GM23338 (cell line): ENCODE measurements at regions not wholly inside any gene's neighbourhood (a gene's known extent, or its start where the extent isn't known, plus 50 kb on each side); places are given as distances from the start of the nearest gene placed in this dataset.
A peak's percentile ranks its signal among the peaks of the same experiment; 100 is the strongest.

ENCODE experiments used
- ATAC-seq: fragments of 200-7000 bp; cut with Tn5 transposase; 3 replicates; pipeline ENCODE4 v1.9.1; 2020
- DNase-seq: peaks from one replicate; pipeline ENCODE4 v3.0.0-alpha.2; 2015; ENCODE audit warnings: low spot score
- H2AFZ ChIP-seq: fragments of 200-600 bp; sonication (generic); 2 replicates; pipeline ENCODE4 v1.8.0; 2016; ENCODE audit warnings: antibody characterized with exemption, mild to moderate bottlenecking, moderate library complexity
- H3F3A ChIP-seq: fragments of 200-600 bp; sonication (generic); replicated peaks from 2 replicates; pipeline ENCODE4 v1.8.0; 2017; ENCODE audit warnings: antibody characterized with exemption, mixed run types, low read depth
- H3K27ac ChIP-seq: fragments of 200-600 bp; sonication (generic); 2 replicates; pipeline ENCODE4 v1.6.1; 2016; ENCODE audit warnings: low read depth
- H3K27me3 ChIP-seq: fragments of 200-600 bp; sonication (generic); 2 replicates; pipeline ENCODE4 v1.8.0; 2016; ENCODE audit warnings: mild to moderate bottlenecking, mixed run types, moderate library complexity; ENCODE audit not compliant: insufficient read depth
- H3K36me3 ChIP-seq: fragments of 200-600 bp; sonication (generic); 2 replicates; pipeline ENCODE4 v1.8.0; 2016; ENCODE audit warnings: mild to moderate bottlenecking; ENCODE audit not compliant: insufficient read depth
- H3K4me1 ChIP-seq: fragments of 200-600 bp; sonication (generic); 2 replicates; pipeline ENCODE4 v1.8.0; 2016; ENCODE audit warnings: mild to moderate bottlenecking, moderate library complexity; ENCODE audit not compliant: insufficient read depth
- H3K4me2 ChIP-seq: fragments of 200-600 bp; sonication (generic); 2 replicates; pipeline ENCODE4 v1.7.1; 2017; ENCODE audit warnings: mixed run types
- H3K4me3 ChIP-seq: fragments of 200-600 bp; sonication (generic); 2 replicates; pipeline ENCODE4 v1.6.1; 2016; ENCODE audit warnings: mixed run types
- H3K79me2 ChIP-seq: fragments of 200-600 bp; sonication (generic); replicated peaks from 2 replicates; pipeline ENCODE4 v1.8.0; 2017; ENCODE audit warnings: mild to moderate bottlenecking; ENCODE audit not compliant: insufficient read depth
- H3K9me2 ChIP-seq: fragments of 200-600 bp; sonication (generic); 2 replicates; pipeline ENCODE4 v1.8.0; 2017; ENCODE audit not compliant: insufficient read depth
- H4K20me1 ChIP-seq: fragments of 200-600 bp; sonication (generic); replicated peaks from 2 replicates; pipeline ENCODE4 v1.8.0; 2017; ENCODE audit warnings: mild to moderate bottlenecking; ENCODE audit not compliant: insufficient read depth
- H3K27ac Mint-ChIP-seq: 2 replicates; pipeline ENCODE4 v1.8.0; 2020; ENCODE audit warnings: inconsistent platforms, mild to moderate bottlenecking, moderate library complexity, mixed read lengths
- H3K27me3 Mint-ChIP-seq: 3 replicates; pipeline ENCODE4 v1.8.0; 2022; ENCODE audit warnings: low read depth, mild to moderate bottlenecking, moderate library complexity, mixed read lengths, inconsistent platforms; ENCODE audit not compliant: insufficient read depth, poor library complexity
- H3K36me3 Mint-ChIP-seq: 3 replicates; pipeline ENCODE4 v1.8.0; 2021; ENCODE audit warnings: low read depth, mild to moderate bottlenecking, inconsistent platforms, moderate library complexity, mixed read lengths
- H3K4me1 Mint-ChIP-seq: 3 replicates; pipeline ENCODE4 v1.8.0; 2020; ENCODE audit warnings: mild to moderate bottlenecking, inconsistent platforms, mixed read lengths
- H3K4me3 Mint-ChIP-seq: 3 replicates; pipeline ENCODE4 v1.8.0; 2021; ENCODE audit warnings: moderate library complexity, mild to moderate bottlenecking, inconsistent platforms, mixed read lengths
- H3K9me3 Mint-ChIP-seq: 3 replicates; pipeline ENCODE4 v1.8.0; 2020; ENCODE audit warnings: moderate library complexity, mild to moderate bottlenecking, inconsistent platforms, mixed read lengths
- CTCF ChIP-seq, 2 experiments: fragments of 200-600 bp in 1 of 2; sonication (generic) in 1 of 2; conservative IDR thresholded peaks; 2 replicates each; pipeline versions ENCODE4 v1.5.1 to v1.6.1; 2016 to 2017; ENCODE audit warnings: antibody characterized with exemption in 2 of 2, low read depth in 2 of 2, mild to moderate bottlenecking in 2 of 2, moderate library complexity in 1 of 2
- NANOG ChIP-seq: IDR thresholded peaks from 2 replicates; pipeline ENCODE4 v1.6.1; 2016; ENCODE audit warnings: antibody characterized with exemption, borderline replicate concordance
- POLR2AphosphoS5 ChIP-seq: IDR thresholded peaks from 2 replicates; pipeline ENCODE4 v1.6.1; 2016; ENCODE audit warnings: antibody characterized with exemption, low read depth
- REST ChIP-seq: IDR thresholded peaks from one replicate; pipeline ENCODE4 v1.6.1; 2018; ENCODE audit warnings: antibody characterized with exemption; ENCODE audit not compliant: unreplicated experiment
- STAT1 ChIP-seq: IDR thresholded peaks from one replicate; pipeline ENCODE4 v1.6.1; 2016; ENCODE audit warnings: antibody characterized with exemption; ENCODE audit not compliant: unreplicated experiment
- ZNF114 ChIP-seq: fragments of 250-450 bp; sonication (Bioruptor Pico); IDR thresholded peaks from 2 replicates; pipeline ENCODE4 v1.5.0; 2020; ENCODE audit warnings: mild to moderate bottlenecking, moderate library complexity
- ZNF462 ChIP-seq: fragments of 250-450 bp; sonication (Bioruptor Pico); IDR thresholded peaks from 2 replicates; pipeline ENCODE4 v1.5.0; 2020; ENCODE audit warnings: mild to moderate bottlenecking, moderate library complexity
- TF ChIP-seq, protein P1 (sequence below): IDR thresholded peaks from 2 replicates; pipeline ENCODE4 v1.6.1; 2016; ENCODE audit warnings: antibody characterized with exemption

GRCh38 chr2:23312996-23313606, 71.9 kb upstream of the KLHL29 start:
- H3K4me1 ChIP-seq = no peaks in the 10 kb centered on the region
- H3K9me2 ChIP-seq = peaks cover 5% of the 10 kb centered on the region; the same call in 1 of the 2 replicates
- H3K4me3 ChIP-seq = no peak overlapping the region
- no peaks in the 10 kb centered on the region for H3F3A ChIP-seq
- TF ChIP-seq CTCF (conservative IDR thresholded peaks at IDR 0.05; ENCODE audit: low read depth in 2 of 2) (peak; percentile 86 to 89), ZNF114 (no peak)
- no peak overlapping the region for H3K4me3 Mint-ChIP-seq
- H3K27me3 ChIP-seq = no peaks in the 10 kb centered on the region
- H3K27me3 Mint-ChIP-seq = peaks cover 3% of the 10 kb centered on the region
- no peaks in the 10 kb centered on the region for H3K9me3 Mint-ChIP-seq
- H3K79me2 ChIP-seq = no peaks in the 10 kb centered on the region
- 0 out of 3 replicates have a peak, but pooled peaks cover 3% of the 10 kb centered on the region for H3K4me1 Mint-ChIP-seq
- H3K27ac Mint-ChIP-seq = no peak overlapping the region
- H3K27ac ChIP-seq = no peak overlapping the region
- no peak overlapping the region for H3K4me2 ChIP-seq
- DNase-seq (peak; percentile 84), ATAC-seq (peak; percentile 99)
- H2AFZ ChIP-seq = no peak overlapping the region
- H4K20me1 ChIP-seq = no peaks in the 10 kb centered on the region
- H3K36me3 Mint-ChIP-seq = no peaks in the 10 kb centered on the region
- no peaks in the 10 kb centered on the region for H3K36me3 ChIP-seq

DNA sequence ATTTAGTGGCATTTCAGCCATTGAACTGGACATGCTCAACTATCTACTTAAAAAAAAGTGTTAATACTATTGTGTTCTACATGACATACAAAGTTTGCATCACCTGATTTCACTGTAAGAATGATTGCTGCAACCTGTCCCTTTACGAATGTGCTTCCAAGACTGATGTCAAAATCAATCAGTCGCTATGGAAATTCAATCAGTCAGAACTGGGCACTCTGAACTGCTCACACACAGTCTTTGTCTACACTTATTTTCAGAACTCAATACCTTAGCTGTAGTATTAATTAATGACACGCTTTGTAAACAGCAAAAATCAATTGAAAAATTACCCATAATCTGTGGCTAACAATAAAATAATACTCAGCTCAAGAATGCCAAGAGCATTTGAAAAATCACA, 70.3 kb upstream of the KLHL29 start:
- no peak for ATAC-seq
- Histone ChIP-seq H3K27me3 (no peaks in the 10 kb centered on the region), H4K20me1 (no peaks in the 10 kb centered on the region), H3K36me3 (no peaks in the 10 kb centered on the region), H3K4me1 (no peaks in the 10 kb centered on the region), H3K27ac (no peak overlapping the region), H3F3A (no peaks in the 10 kb centered on the region), H2AFZ (no peak overlapping the region), H3K4me2 (no peak overlapping the region), H3K4me3 (no peak overlapping the region), H3K79me2 (no peaks in the 10 kb centered on the region), H3K9me2 (peaks cover 5% of the 10 kb centered on the region; the same call in 1 of the 2 replicates)
- DNase-seq = no peak
- no peaks in the 10 kb centered on the region for H3K36me3 Mint-ChIP-seq
- H3K27ac Mint-ChIP-seq = no peak overlapping the region
- H3K4me3 Mint-ChIP-seq = no peak overlapping the region
- peaks cover 3% of the 10 kb centered on the region for H3K27me3 Mint-ChIP-seq
- no peaks in the 10 kb centered on the region for H3K9me3 Mint-ChIP-seq
- 0 out of 3 replicates have a peak, but pooled peaks cover 3% of the 10 kb centered on the region for H3K4me1 Mint-ChIP-seq
- TF ChIP-seq STAT1 (no peak), ZNF462 (CRISPR knock-in tag) (no peak), REST (no peak), NANOG (no peak), POLR2AphosphoS5 (no peak)
- TF ChIP-seq, protein P1, sequence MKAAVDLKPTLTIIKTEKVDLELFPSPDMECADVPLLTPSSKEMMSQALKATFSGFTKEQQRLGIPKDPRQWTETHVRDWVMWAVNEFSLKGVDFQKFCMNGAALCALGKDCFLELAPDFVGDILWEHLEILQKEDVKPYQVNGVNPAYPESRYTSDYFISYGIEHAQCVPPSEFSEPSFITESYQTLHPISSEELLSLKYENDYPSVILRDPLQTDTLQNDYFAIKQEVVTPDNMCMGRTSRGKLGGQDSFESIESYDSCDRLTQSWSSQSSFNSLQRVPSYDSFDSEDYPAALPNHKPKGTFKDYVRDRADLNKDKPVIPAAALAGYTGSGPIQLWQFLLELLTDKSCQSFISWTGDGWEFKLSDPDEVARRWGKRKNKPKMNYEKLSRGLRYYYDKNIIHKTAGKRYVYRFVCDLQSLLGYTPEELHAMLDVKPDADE = no peak
